Suprapubic skin (tissue), 4 donors: ENCODE measurements at regions not wholly inside any gene's neighbourhood (a gene's known extent, or its start where the extent isn't known, plus 50 kb on each side); places are given as distances from the start of the nearest gene placed in this dataset.

Experiments
- DNase-seq, 2 donors: peaks; one replicate each; pipeline ENCODE4 v3.0.0-alpha.2; 2019; ENCODE audit warnings: low spot score in 2 of 2
- H3K27ac ChIP-seq: fragments of 200-600 bp; sonication (generic); one replicate; pipeline ENCODE4 v1.5.1; 2019
- H3K27me3 ChIP-seq: fragments of 200-600 bp; sonication (generic); one replicate; pipeline ENCODE4 v1.5.1; 2019
- H3K36me3 ChIP-seq: fragments of 200-600 bp; sonication (generic); one replicate; pipeline ENCODE4 v1.5.1; 2019
- H3K4me1 ChIP-seq: fragments of 200-600 bp; sonication (generic); one replicate; pipeline ENCODE4 v1.5.1; 2019
- H3K4me3 ChIP-seq: fragments of 200-600 bp; sonication (generic); one replicate; pipeline ENCODE4 v1.5.1; 2019; ENCODE audit warnings: mild to moderate bottlenecking
- H3K9me3 ChIP-seq: fragments of 200-600 bp; sonication (generic); one replicate; pipeline ENCODE4 v1.5.1; 2019
- EP300 ChIP-seq: sonication (generic); formaldehyde crosslinking; IDR thresholded peaks from one replicate; pipeline ENCODE4 v1.6.1; 2017; ENCODE audit warnings: antibody characterized with exemption
- POLR2A ChIP-seq, 2 donors: fragments of 450-650 bp; IDR thresholded peaks; one replicate each; pipeline ENCODE4 v1.6.1; 2017; ENCODE audit warnings: antibody characterized with exemption in 2 of 2, mild to moderate bottlenecking in 2 of 2, moderate library complexity in 2 of 2
- POLR2AphosphoS5 ChIP-seq, 3 donors: sonication (generic); formaldehyde crosslinking; IDR thresholded peaks; one replicate each; pipeline ENCODE4 v1.6.1; 2017; ENCODE audit warnings: antibody characterized with exemption in 3 of 3
- WGBS: methylation state at CpG from one replicate; pipeline ENCODE4 v1.1.5; 2018; 5-methylcytosine and 5-hydroxymethylcytosine counted together
- TF ChIP-seq, protein P1 (sequence below), 2 donors: fragments of 200-600 bp in 1 of 2; fragments of 450-650 bp in 1 of 2; sonication (generic) in 1 of 2; IDR thresholded peaks; one replicate each; pipeline ENCODE4 v1.5.1; 2016 to 2019; ENCODE audit warnings: antibody characterized with exemption in 2 of 2, mild to moderate bottlenecking in 1 of 2, moderate library complexity in 1 of 2

DNA sequence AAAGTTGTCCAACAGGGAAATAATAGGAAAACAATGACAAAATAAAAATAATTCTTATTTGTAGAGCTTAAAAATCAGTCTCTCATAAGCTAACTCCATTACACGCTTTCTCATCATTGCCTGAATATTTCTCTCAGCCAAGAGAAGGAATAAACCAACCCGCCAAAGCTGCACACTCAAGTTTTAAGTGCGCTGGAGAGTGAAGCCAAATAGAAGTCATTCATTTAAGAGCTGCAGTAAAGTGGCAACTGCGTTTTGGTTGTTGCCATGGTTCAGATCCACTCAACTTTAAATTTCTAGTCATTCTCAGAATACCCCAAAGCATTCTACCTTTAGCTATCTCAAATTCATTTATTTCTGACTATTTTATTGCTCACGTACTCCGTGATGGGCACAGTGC is 230.7 kb downstream of the CBLN4 start:
- H3K9me3 ChIP-seq: no peaks in the 10 kb centered on the region
- H3K27ac ChIP-seq: no peak overlapping the region
- H3K27me3 ChIP-seq: no peaks in the 10 kb centered on the region
- H3K36me3 ChIP-seq: no peaks in the 10 kb centered on the region
- H3K4me1 ChIP-seq: no peaks in the 10 kb centered on the region
- DNase-seq: no peak
- TF ChIP-seq POLR2AphosphoS5 (IDR thresholded peaks at IDR 0.05) (no peak), EP300 (no peak), POLR2A (IDR thresholded peaks at IDR 0.05) (no peak)
- TF ChIP-seq, protein P1, sequence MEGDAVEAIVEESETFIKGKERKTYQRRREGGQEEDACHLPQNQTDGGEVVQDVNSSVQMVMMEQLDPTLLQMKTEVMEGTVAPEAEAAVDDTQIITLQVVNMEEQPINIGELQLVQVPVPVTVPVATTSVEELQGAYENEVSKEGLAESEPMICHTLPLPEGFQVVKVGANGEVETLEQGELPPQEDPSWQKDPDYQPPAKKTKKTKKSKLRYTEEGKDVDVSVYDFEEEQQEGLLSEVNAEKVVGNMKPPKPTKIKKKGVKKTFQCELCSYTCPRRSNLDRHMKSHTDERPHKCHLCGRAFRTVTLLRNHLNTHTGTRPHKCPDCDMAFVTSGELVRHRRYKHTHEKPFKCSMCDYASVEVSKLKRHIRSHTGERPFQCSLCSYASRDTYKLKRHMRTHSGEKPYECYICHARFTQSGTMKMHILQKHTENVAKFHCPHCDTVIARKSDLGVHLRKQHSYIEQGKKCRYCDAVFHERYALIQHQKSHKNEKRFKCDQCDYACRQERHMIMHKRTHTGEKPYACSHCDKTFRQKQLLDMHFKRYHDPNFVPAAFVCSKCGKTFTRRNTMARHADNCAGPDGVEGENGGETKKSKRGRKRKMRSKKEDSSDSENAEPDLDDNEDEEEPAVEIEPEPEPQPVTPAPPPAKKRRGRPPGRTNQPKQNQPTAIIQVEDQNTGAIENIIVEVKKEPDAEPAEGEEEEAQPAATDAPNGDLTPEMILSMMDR (IDR thresholded peaks at IDR 0.05): no peak
- no peak overlapping the region for H3K4me3 ChIP-seq
- WGBS: 91% methylated on average over 6 of the region's 6 CpGs

DNA sequence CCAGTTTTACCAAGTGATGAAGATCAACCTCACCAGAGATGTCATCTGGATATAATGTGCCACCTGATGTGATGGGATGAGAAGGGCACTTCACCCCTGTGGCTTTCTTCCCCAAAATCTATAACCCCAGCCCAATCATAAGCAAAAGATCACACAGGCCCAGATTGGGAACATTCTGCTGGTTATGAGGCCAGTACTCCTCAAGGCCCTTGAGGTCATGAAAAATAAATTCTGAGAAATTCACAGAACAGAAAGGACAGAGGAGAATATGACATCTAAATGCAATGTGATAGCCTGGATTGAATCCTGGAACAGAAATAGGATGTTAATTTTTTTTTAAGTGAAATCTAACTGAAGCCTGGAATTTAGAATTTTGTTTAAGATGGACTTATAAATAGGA is 243.5 kb downstream of the CBLN4 start:
- Histone ChIP-seq H3K27ac (no peak overlapping the region), H3K36me3 (no peaks in the 10 kb centered on the region), H3K4me1 (no peaks in the 10 kb centered on the region), H3K27me3 (no peaks in the 10 kb centered on the region), H3K4me3 (no peak overlapping the region), H3K9me3 (no peaks in the 10 kb centered on the region)
- TF ChIP-seq POLR2AphosphoS5 (IDR thresholded peaks at IDR 0.05): no peak
- TF ChIP-seq, protein P1 (IDR thresholded peaks at IDR 0.05): no peak
- no peak for DNase-seq

DNA sequence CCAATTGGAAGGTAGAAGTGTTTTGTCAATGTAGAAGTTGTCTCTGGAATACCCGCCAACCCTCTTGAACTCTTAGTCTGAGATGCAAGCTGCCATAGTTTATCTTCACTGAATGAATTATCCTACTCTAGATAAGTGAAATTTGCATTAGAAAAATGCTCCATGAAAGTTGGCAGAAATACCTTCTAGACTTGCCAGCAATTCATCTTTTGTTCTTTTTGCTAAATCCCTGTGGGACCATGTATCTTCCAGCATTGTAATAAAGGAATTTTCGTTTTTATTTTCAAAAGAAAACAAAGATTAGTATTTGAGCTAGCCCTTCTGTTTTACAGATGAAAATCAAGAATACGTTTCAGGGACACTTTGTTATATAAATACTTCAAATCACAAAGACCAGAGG is 244.2 kb downstream of the CBLN4 start:
- DNase-seq: no peak
- TF ChIP-seq EP300 (no peak), POLR2A (IDR thresholded peaks at IDR 0.05) (no peak)
- 42% methylated on average over 3 of the region's 3 CpGs for WGBS
- Histone ChIP-seq H3K36me3 (no peaks in the 10 kb centered on the region), H3K27me3 (no peaks in the 10 kb centered on the region), H3K4me1 (no peaks in the 10 kb centered on the region), H3K27ac (no peak overlapping the region), H3K9me3 (no peaks in the 10 kb centered on the region), H3K4me3 (no peak overlapping the region)

DNA sequence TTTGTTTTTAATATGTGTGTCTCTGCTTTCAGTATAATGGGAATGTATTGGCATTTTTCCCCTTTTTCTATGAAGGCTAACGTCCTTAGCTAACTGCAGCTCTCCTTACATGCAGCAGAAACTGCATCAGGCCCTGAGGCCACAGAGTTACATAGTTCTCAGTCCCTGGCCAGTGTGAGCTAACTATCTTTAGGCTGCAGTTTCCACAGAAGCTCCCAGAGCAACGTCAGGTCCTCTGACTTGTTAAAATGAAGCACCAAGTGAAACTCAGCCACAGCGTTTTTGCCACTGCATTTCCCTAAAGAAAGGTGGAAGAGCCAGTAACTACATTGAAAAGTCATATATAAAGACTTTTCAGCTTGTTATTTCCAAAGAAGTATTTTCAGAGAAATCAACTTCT is 244.7 kb downstream of the CBLN4 start:
- H3K27ac ChIP-seq: no peak overlapping the region
- WGBS: 40% methylated on average over 3 of the region's 3 CpGs
- H3K4me1 ChIP-seq: no peaks in the 10 kb centered on the region
- H3K27me3 ChIP-seq: no peaks in the 10 kb centered on the region
- no peak for DNase-seq
- no peaks in the 10 kb centered on the region for H3K36me3 ChIP-seq
- no peaks in the 10 kb centered on the region for H3K9me3 ChIP-seq
- TF ChIP-seq, protein P1 (IDR thresholded peaks at IDR 0.05): no peak
- TF ChIP-seq POLR2AphosphoS5 (IDR thresholded peaks at IDR 0.05) (no peak), EP300 (no peak), POLR2A (IDR thresholded peaks at IDR 0.05) (no peak)
- H3K4me3 ChIP-seq: no peak overlapping the region

DNA sequence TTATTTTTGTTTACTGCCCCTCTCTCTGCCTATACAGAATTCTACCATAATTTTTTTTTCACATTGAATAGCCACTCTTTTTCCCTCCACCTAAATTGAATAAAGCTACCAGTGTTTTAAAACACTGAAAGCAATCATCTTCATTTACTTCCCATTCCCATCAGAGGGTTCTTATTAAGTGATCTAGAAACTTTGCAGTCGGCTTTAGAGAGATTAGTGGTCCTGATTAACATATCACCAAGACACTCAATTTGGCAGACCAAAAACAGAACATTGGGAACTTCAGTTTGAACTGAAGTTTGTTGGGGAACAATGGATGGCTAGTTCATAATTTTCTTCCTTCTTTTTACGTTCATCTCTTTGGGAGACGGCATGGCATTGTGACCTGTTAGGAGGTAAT is 249.5 kb downstream of the CBLN4 start:
- Histone ChIP-seq H3K4me3 (no peak overlapping the region), H3K27ac (no peak overlapping the region), H3K4me1 (peaks cover 8% of the 10 kb centered on the region), H3K9me3 (no peaks in the 10 kb centered on the region), H3K36me3 (no peaks in the 10 kb centered on the region), H3K27me3 (no peaks in the 10 kb centered on the region)
- TF ChIP-seq, protein P1 (IDR thresholded peaks at IDR 0.05): no peak
- no peak for TF ChIP-seq POLR2AphosphoS5 (IDR thresholded peaks at IDR 0.05)
- TF ChIP-seq POLR2A (IDR thresholded peaks at IDR 0.05): no peak
- no peak for TF ChIP-seq EP300
- WGBS: 81% methylated on average over 3 of the region's 3 CpGs
- no peak for DNase-seq

DNA sequence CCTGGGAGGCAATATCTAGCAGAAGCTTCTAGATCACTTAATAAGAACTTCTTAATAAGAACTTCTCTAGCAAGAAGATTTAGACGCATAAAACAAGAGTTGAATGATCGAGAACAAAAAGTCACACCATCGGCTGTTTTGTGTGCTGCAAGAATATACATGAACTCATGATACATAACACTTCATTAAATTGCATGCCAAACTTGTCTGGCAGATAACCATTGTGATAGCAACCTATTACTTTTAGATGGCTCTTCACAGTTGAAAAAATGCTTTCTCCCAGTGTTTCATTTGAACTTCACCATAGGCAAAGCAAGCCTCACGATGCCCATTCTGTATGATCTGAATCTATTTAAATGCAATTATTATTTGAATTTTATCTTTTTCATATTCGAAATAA is 249.9 kb downstream of the CBLN4 start:
- H3K4me1 ChIP-seq: peaks cover 8% of the 10 kb centered on the region
- no peak overlapping the region for H3K4me3 ChIP-seq
- no peaks in the 10 kb centered on the region for H3K27me3 ChIP-seq
- H3K9me3 ChIP-seq: no peaks in the 10 kb centered on the region
- WGBS: 53% methylated on average over 5 of the region's 5 CpGs
- TF ChIP-seq POLR2AphosphoS5 (IDR thresholded peaks at IDR 0.05): no peak
- no peak for TF ChIP-seq POLR2A (IDR thresholded peaks at IDR 0.05)
- no peak for TF ChIP-seq EP300
- TF ChIP-seq, protein P1 (IDR thresholded peaks at IDR 0.05): no peak
- no peak overlapping the region for H3K27ac ChIP-seq
- no peak for DNase-seq
- no peaks in the 10 kb centered on the region for H3K36me3 ChIP-seq
